Thoracic aorta (tissue), 2 donors: ENCODE measurements at regions not wholly inside any gene's neighbourhood (a gene's known extent, or its start where the extent isn't known, plus 50 kb on each side); places are given as distances from the start of the nearest gene placed in this dataset.

Experiments used
- ATAC-seq: fragments of 150-250 bp; one replicate; pipeline ENCODE4 v1.8.0; 2017; ENCODE audit warnings: low read depth; ENCODE audit not compliant: insufficient number of reproducible peaks, low FRiP score
- DNase-seq: peaks from one replicate; pipeline ENCODE4 v3.0.0-alpha.2; 2020; ENCODE audit warnings: low spot score
- H3K27ac ChIP-seq, 2 donors: fragments of 200-600 bp; sonication (generic); 1 replicate in 1 of 2; 2 replicates in 1 of 2; pipeline ENCODE4 v1.5.1; 2016; ENCODE audit warnings: mild to moderate bottlenecking in 2 of 2, moderate library complexity in 2 of 2
- H3K27me3 ChIP-seq: fragments of 200-600 bp; sonication (generic); replicated peaks from 2 replicates; pipeline ENCODE4 v1.6.0; 2016; ENCODE audit warnings: mild to moderate bottlenecking; ENCODE audit not compliant: insufficient read depth
- H3K36me3 ChIP-seq: fragments of 200-600 bp; sonication (generic); one replicate; pipeline ENCODE4 v1.5.1; 2016
- H3K4me1 ChIP-seq, 2 donors: fragments of 200-600 bp; sonication (generic); 1 replicate in 1 of 2; 2 replicates in 1 of 2; pipeline versions ENCODE4 v1.5.1 to v1.6.0; 2016; ENCODE audit warnings: low read depth in 2 of 2, mild to moderate bottlenecking in 1 of 2; ENCODE audit not compliant: control insufficient read depth in 1 of 2
- H3K4me3 ChIP-seq: fragments of 200-600 bp; sonication (generic); 2 replicates; pipeline ENCODE4 v1.5.1; 2016; ENCODE audit warnings: mild to moderate bottlenecking
- H3K9me3 ChIP-seq: fragments of 200-600 bp; sonication (generic); 2 replicates; pipeline ENCODE4 v1.5.1; 2016
- CTCF ChIP-seq: fragments of 200-600 bp; sonication (generic); IDR thresholded peaks from one replicate; pipeline ENCODE4 v1.5.1; 2019; ENCODE audit warnings: antibody characterized with exemption

GRCh38 chr3:43970351-43970750, 271.3 kb upstream of the TOPAZ1 start:
- DNase-seq (no peak), ATAC-seq (no peak)
- Histone ChIP-seq H3K27me3 (no peaks in the 10 kb centered on the region), H3K36me3 (no peaks in the 10 kb centered on the region), H3K4me3 (no peak overlapping the region), H3K27ac (no peak overlapping the region), H3K9me3 (no peaks in the 10 kb centered on the region), H3K4me1 (no peaks in the 10 kb centered on the region)
- no peak for TF ChIP-seq CTCF

GRCh38 chr3:43970920-43971319, 270.8 kb upstream of the TOPAZ1 start:
- Histone ChIP-seq H3K4me3 (no peak overlapping the region), H3K27me3 (no peaks in the 10 kb centered on the region), H3K4me1 (no peaks in the 10 kb centered on the region), H3K27ac (no peak overlapping the region), H3K9me3 (no peaks in the 10 kb centered on the region), H3K36me3 (no peaks in the 10 kb centered on the region)
- no peak for ATAC-seq
- TF ChIP-seq CTCF, result no peak
- DNase-seq, result no peak

GRCh38 chr3:43971486-43971885, 270.2 kb upstream of the TOPAZ1 start:
- no peak for TF ChIP-seq CTCF
- no peaks in the 10 kb centered on the region for H3K4me1 ChIP-seq
- H3K27ac ChIP-seq, result no peak overlapping the region
- H3K9me3 ChIP-seq, result no peaks in the 10 kb centered on the region
- ATAC-seq, result no peak
- H3K27me3 ChIP-seq, result no peaks in the 10 kb centered on the region
- DNase-seq, result no peak
- H3K4me3 ChIP-seq, result no peak overlapping the region
- no peaks in the 10 kb centered on the region for H3K36me3 ChIP-seq

GRCh38 chr3:43978708-43979107, 263.0 kb upstream of the TOPAZ1 start:
- no peak overlapping the region for H3K27ac ChIP-seq
- H3K9me3 ChIP-seq, result no peaks in the 10 kb centered on the region
- no peak overlapping the region for H3K4me3 ChIP-seq
- H3K4me1 ChIP-seq, result no peaks in the 10 kb centered on the region
- DNase-seq, result no peak
- no peak for TF ChIP-seq CTCF
- H3K27me3 ChIP-seq, result no peaks in the 10 kb centered on the region
- no peak for ATAC-seq
- no peaks in the 10 kb centered on the region for H3K36me3 ChIP-seq

- ATAC-seq, result no peak
- H3K36me3 ChIP-seq, result no peaks in the 10 kb centered on the region
- TF ChIP-seq CTCF, result no peak
- H3K4me3 ChIP-seq, result no peak overlapping the region
- no peaks in the 10 kb centered on the region for H3K9me3 ChIP-seq
- no peaks in the 10 kb centered on the region for H3K27me3 ChIP-seq
- no peaks in the 10 kb centered on the region for H3K4me1 ChIP-seq
- no peak overlapping the region for H3K27ac ChIP-seq
- no peak for DNase-seq
These were observed 262.0 kb upstream of the TOPAZ1 start for GRCh38 chr3:43979645-43980044.
